Mucosa of descending colon (tissue), 3 donors: ENCODE measurements at regions not wholly inside any gene's neighbourhood (a gene's known extent, or its start where the extent isn't known, plus 50 kb on each side); places are given as distances from the start of the nearest gene placed in this dataset.

Experiments used
- ATAC-seq: fragments of 200-7000 bp; cut with Tn5 transposase; one replicate; pipeline ENCODE4 v1.9.1; 2020; ENCODE audit warnings: mild to moderate bottlenecking, moderate library complexity
- DNase-seq, 3 donors: peaks; one replicate each; pipeline ENCODE4 v3.0.0-alpha.2; 2020
- H3K36me3 ChIP-seq: fragments of 200-600 bp; one replicate; pipeline ENCODE4 v1.8.0; 2021; ENCODE audit warnings: low read depth, mild to moderate bottlenecking
- H3K4me1 ChIP-seq: fragments of 200-600 bp; one replicate; pipeline ENCODE4 v1.8.0; 2021; ENCODE audit warnings: low read depth, mild to moderate bottlenecking
- H3K4me3 ChIP-seq: fragments of 200-600 bp; one replicate; pipeline ENCODE4 v1.8.0; 2021; ENCODE audit warnings: mild to moderate bottlenecking
- H3K9me3 ChIP-seq: fragments of 200-600 bp; one replicate; pipeline ENCODE4 v1.8.0; 2021; ENCODE audit warnings: mild to moderate bottlenecking
- CTCF ChIP-seq: fragments of 200-600 bp; IDR thresholded peaks from one replicate; pipeline ENCODE4 v1.8.0; 2022; ENCODE audit warnings: antibody characterized with exemption, mild to moderate bottlenecking
- intact Hi-C, 2 donors: fragments of 100-400 bp; cut with DNase I in 1 of 2; cut with micrococcal nuclease in 1 of 2; formaldehyde crosslinking; loops; one replicate each; pipeline versions ENCODE4 v1.11.0 to v1.11.1; 2022; cut with DNase I, micrococcal nuclease
- donor health status: DM: no; HTN: no; CAD: no; lungs with moderate emphysema.
- donor health status: DM: no; HTN: no; CAD: no.
- donor health status: DM: no; HTN: yes; CAD: no.

GRCh38 chr3:94704467-94704866, 641.6 kb downstream of the NSUN3 start:
- DNase-seq (no peak), ATAC-seq (no peak)
- H3K4me1 ChIP-seq = no peaks in the 10 kb centered on the region
- H3K4me3 ChIP-seq = no peak overlapping the region
- TF ChIP-seq CTCF = no peak
- no peaks in the 10 kb centered on the region for H3K9me3 ChIP-seq
- intact Hi-C loops = no loop called here
- H3K36me3 ChIP-seq = no peaks in the 10 kb centered on the region

- ATAC-seq (no peak), DNase-seq (no peak)
- H3K9me3 ChIP-seq = no peaks in the 10 kb centered on the region
- H3K4me1 ChIP-seq = no peaks in the 10 kb centered on the region
- no peaks in the 10 kb centered on the region for H3K36me3 ChIP-seq
- intact Hi-C loops = no loop called here
- no peak overlapping the region for H3K4me3 ChIP-seq
- no peak for TF ChIP-seq CTCF
These were observed 646.5 kb downstream of the NSUN3 start for GRCh38 chr3:94709249-94709902.

GRCh38 chr3:94714194-94714593, 651.3 kb downstream of the NSUN3 start:
- Histone ChIP-seq H3K9me3 (no peaks in the 10 kb centered on the region), H3K4me3 (no peak overlapping the region), H3K4me1 (no peaks in the 10 kb centered on the region), H3K36me3 (no peaks in the 10 kb centered on the region)
- intact Hi-C loops = no loop called here
- DNase-seq (no peak), ATAC-seq (no peak)
- TF ChIP-seq CTCF = no peak

GRCh38 chr3:94716326-94717018, 653.6 kb downstream of the NSUN3 start:
- Histone ChIP-seq H3K9me3 (no peaks in the 10 kb centered on the region), H3K4me1 (no peaks in the 10 kb centered on the region), H3K36me3 (no peaks in the 10 kb centered on the region), H3K4me3 (no peak overlapping the region)
- intact Hi-C loops = no loop called here
- ATAC-seq = peak; percentile 44
- TF ChIP-seq CTCF = no peak
- peak in 1 of 3 donors; percentile 64 for DNase-seq

GRCh38 chr3:94734206-94734605, 671.3 kb downstream of the NSUN3 start:
- H3K36me3 ChIP-seq = no peaks in the 10 kb centered on the region
- intact Hi-C loops = no loop called here
- no peaks in the 10 kb centered on the region for H3K9me3 ChIP-seq
- H3K4me1 ChIP-seq = no peaks in the 10 kb centered on the region
- TF ChIP-seq CTCF = no peak
- DNase-seq (no peak), ATAC-seq (no peak)
- no peak overlapping the region for H3K4me3 ChIP-seq
